Body of pancreas (tissue), 4 donors: ENCODE measurements at regions not wholly inside any gene's neighbourhood (a gene's known extent, or its start where the extent isn't known, plus 50 kb on each side); places are given as distances from the start of the nearest gene placed in this dataset.

Experiments used
- POLR2A ChIP-seq, 3 donors: fragments of 450-650 bp; IDR thresholded peaks; one replicate each; pipeline ENCODE4 v1.6.1; 2016; ENCODE audit warnings: antibody characterized with exemption in 3 of 3, mild to moderate bottlenecking in 2 of 3
- TF ChIP-seq, protein P1 (sequence below), 7 experiments: fragments of 450-650 bp in 4 of 7; fragments of 200-600 bp in 3 of 7; sonication (generic) in 3 of 7; IDR thresholded peaks; one replicate each; pipeline ENCODE4 v1.5.1; 2016 to 2019; ENCODE audit warnings: antibody characterized with exemption in 7 of 7

DNA sequence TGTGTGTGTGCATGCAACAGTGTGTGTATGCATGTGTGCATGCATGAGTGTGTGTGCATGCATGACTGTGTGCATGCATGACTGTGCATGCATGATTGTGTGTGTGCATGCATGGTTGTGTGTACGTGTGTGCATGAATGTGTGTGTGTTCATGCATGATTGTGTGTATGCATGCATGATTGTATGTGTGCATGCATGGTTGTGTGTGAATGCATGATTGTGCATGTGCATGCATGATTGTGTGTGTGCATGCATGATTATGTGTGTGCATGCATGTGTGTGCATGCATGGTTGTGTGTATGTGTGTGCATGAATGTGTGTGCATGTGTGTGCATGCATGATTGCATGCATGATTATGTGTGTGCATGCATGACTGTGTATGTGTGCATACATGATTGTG, 1052.0 kb downstream of the TBC1D22A start:
- no peak for TF ChIP-seq POLR2A (IDR thresholded peaks at IDR 0.05)
- TF ChIP-seq, protein P1, sequence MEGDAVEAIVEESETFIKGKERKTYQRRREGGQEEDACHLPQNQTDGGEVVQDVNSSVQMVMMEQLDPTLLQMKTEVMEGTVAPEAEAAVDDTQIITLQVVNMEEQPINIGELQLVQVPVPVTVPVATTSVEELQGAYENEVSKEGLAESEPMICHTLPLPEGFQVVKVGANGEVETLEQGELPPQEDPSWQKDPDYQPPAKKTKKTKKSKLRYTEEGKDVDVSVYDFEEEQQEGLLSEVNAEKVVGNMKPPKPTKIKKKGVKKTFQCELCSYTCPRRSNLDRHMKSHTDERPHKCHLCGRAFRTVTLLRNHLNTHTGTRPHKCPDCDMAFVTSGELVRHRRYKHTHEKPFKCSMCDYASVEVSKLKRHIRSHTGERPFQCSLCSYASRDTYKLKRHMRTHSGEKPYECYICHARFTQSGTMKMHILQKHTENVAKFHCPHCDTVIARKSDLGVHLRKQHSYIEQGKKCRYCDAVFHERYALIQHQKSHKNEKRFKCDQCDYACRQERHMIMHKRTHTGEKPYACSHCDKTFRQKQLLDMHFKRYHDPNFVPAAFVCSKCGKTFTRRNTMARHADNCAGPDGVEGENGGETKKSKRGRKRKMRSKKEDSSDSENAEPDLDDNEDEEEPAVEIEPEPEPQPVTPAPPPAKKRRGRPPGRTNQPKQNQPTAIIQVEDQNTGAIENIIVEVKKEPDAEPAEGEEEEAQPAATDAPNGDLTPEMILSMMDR (IDR thresholded peaks at IDR 0.05), result no peak
